Fibroblast of lung (primary cell): ENCODE measurements at regions not wholly inside any gene's neighbourhood (a gene's known extent, or its start where the extent isn't known, plus 50 kb on each side); places are given as distances from the start of the nearest gene placed in this dataset.

Experiments used
- EZH2 ChIP-seq: IDR thresholded peaks from 2 replicates; pipeline ENCODE4 v1.5.1; 2012; ENCODE audit warnings: low read length, control low read depth, mild to moderate bottlenecking; ENCODE audit errors: missing control alignments
- TF ChIP-seq, protein P1 (sequence below), 2 donors: IDR thresholded peaks in 1 of 2; conservative IDR thresholded peaks in 1 of 2; 1 replicate in 1 of 2; 2 replicates in 1 of 2; pipeline ENCODE4 v1.5.1; 2011 to 2012; ENCODE audit warnings: low read length in 2 of 2, control low read depth in 1 of 2, inconsistent platforms in 1 of 2, low read depth in 1 of 2, mild to moderate bottlenecking in 1 of 2

- TF ChIP-seq, protein P1, sequence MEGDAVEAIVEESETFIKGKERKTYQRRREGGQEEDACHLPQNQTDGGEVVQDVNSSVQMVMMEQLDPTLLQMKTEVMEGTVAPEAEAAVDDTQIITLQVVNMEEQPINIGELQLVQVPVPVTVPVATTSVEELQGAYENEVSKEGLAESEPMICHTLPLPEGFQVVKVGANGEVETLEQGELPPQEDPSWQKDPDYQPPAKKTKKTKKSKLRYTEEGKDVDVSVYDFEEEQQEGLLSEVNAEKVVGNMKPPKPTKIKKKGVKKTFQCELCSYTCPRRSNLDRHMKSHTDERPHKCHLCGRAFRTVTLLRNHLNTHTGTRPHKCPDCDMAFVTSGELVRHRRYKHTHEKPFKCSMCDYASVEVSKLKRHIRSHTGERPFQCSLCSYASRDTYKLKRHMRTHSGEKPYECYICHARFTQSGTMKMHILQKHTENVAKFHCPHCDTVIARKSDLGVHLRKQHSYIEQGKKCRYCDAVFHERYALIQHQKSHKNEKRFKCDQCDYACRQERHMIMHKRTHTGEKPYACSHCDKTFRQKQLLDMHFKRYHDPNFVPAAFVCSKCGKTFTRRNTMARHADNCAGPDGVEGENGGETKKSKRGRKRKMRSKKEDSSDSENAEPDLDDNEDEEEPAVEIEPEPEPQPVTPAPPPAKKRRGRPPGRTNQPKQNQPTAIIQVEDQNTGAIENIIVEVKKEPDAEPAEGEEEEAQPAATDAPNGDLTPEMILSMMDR (conservative IDR thresholded peaks at IDR 0.05 in 1 of 2, IDR thresholded peaks at IDR 0.05 in 1 of 2; ENCODE audit: low read depth in 1 of 2, low read length in 2 of 2) = no peak
- TF ChIP-seq EZH2 = no peak
Measured at GRCh38 chr10:120205368-120206018, 251.5 kb upstream of the PLPP4 start.
